Activated CD8-positive, alpha-beta memory T cell treated with anti-CD3 and anti-CD28 coated beads, Interleukin-2, amount 10 ng/mL, durations not matched to agents 7 days and 5 days (primary cell): ENCODE measurements at regions not wholly inside any gene's neighbourhood (a gene's known extent, or its start where the extent isn't known, plus 50 kb on each side); places are given as distances from the start of the nearest gene placed in this dataset.

Experiments
- ATAC-seq: fragments of 150-1000 bp; cut with Tn5 transposase; one replicate; pipeline ENCODE4 v1.10.0; 2021; ENCODE audit warnings: moderate library complexity
- CTCF ChIA-PET: fragments of 350-600 bp; sonication (Branson Sonifier 250); formaldehyde crosslinking; loops from one replicate; lab custom pipeline; 2021; ENCODE audit warnings: antibody characterized with exemption; lab: Charles Lee
- DNase-seq: peaks from one replicate; pipeline ENCODE4 v3.0.0-alpha.2; 2020
- H3K27ac Mint-ChIP-seq: one replicate; pipeline ENCODE4 v1.8.0; 2021; ENCODE audit warnings: mild to moderate bottlenecking, mixed read lengths
- H3K27me3 Mint-ChIP-seq: one replicate; pipeline ENCODE4 v1.8.0; 2021; ENCODE audit warnings: mixed read lengths
- H3K36me3 Mint-ChIP-seq: one replicate; pipeline ENCODE4 v1.8.0; 2021; ENCODE audit warnings: mild to moderate bottlenecking, mixed read lengths
- H3K4me1 Mint-ChIP-seq: one replicate; pipeline ENCODE4 v1.8.0; 2021; ENCODE audit warnings: mixed read lengths
- H3K4me3 Mint-ChIP-seq: one replicate; pipeline ENCODE4 v1.8.0; 2021; ENCODE audit warnings: mild to moderate bottlenecking, moderate library complexity, mixed read lengths
- H3K9me3 Mint-ChIP-seq: one replicate; pipeline ENCODE4 v1.8.0; 2022; ENCODE audit warnings: low read depth, mixed read lengths

- Mint-ChIP-seq H3K27me3 (peaks cover 41% of the 10 kb centered on the region), H3K9me3 (peaks cover 14% of the 10 kb centered on the region), H3K27ac (no peak overlapping the region), H3K4me1 (no peaks in the 10 kb centered on the region), H3K4me3 (no peak overlapping the region), H3K36me3 (peaks cover 7% of the 10 kb centered on the region)
- CTCF ChIA-PET: no interaction called here
- ATAC-seq: no peak
- no peak for DNase-seq
These were observed 236.6 kb upstream of the TLE3 start for GRCh38 chr15:70334286-70334685.

- H3K27me3 Mint-ChIP-seq: peaks cover 47% of the 10 kb centered on the region
- no peak overlapping the region for H3K27ac Mint-ChIP-seq
- H3K4me1 Mint-ChIP-seq: peaks cover 2% of the 10 kb centered on the region
- H3K36me3 Mint-ChIP-seq: peaks cover 2% of the 10 kb centered on the region
- CTCF ChIA-PET: no interaction called here
- peaks cover 10% of the 10 kb centered on the region for H3K9me3 Mint-ChIP-seq
- no peak overlapping the region for H3K4me3 Mint-ChIP-seq
- DNase-seq: no peak
- ATAC-seq: no peak
These were observed 231.5 kb upstream of the TLE3 start for GRCh38 chr15:70329179-70329578.

- no peak for ATAC-seq
- H3K27me3 Mint-ChIP-seq: peaks cover 47% of the 10 kb centered on the region
- CTCF ChIA-PET: no interaction called here
- H3K4me3 Mint-ChIP-seq: no peak overlapping the region
- peaks cover 2% of the 10 kb centered on the region for H3K4me1 Mint-ChIP-seq
- H3K9me3 Mint-ChIP-seq: peaks cover 5% of the 10 kb centered on the region
- no peak for DNase-seq
- no peak overlapping the region for H3K27ac Mint-ChIP-seq
- H3K36me3 Mint-ChIP-seq: no peaks in the 10 kb centered on the region
These were observed 231.0 kb upstream of the TLE3 start for GRCh38 chr15:70328679-70329115.

GRCh38 chr15:70327856-70328678 is 230.3 kb upstream of the TLE3 start:
- no peak for DNase-seq
- H3K27ac Mint-ChIP-seq: no peak overlapping the region
- no peaks in the 10 kb centered on the region for H3K36me3 Mint-ChIP-seq
- peaks cover 3% of the 10 kb centered on the region for H3K9me3 Mint-ChIP-seq
- ATAC-seq: no peak
- CTCF ChIA-PET: no interaction called here
- H3K4me3 Mint-ChIP-seq: no peak overlapping the region
- H3K4me1 Mint-ChIP-seq: peaks cover 2% of the 10 kb centered on the region
- peaks cover 45% of the 10 kb centered on the region for H3K27me3 Mint-ChIP-seq

GRCh38 chr15:70327328-70327855 is 229.7 kb upstream of the TLE3 start:
- no peak for DNase-seq
- H3K4me3 Mint-ChIP-seq: no peak overlapping the region
- peaks cover 3% of the 10 kb centered on the region for H3K4me1 Mint-ChIP-seq
- H3K27ac Mint-ChIP-seq: no peak overlapping the region
- peaks cover 3% of the 10 kb centered on the region for H3K9me3 Mint-ChIP-seq
- H3K36me3 Mint-ChIP-seq: no peaks in the 10 kb centered on the region
- peaks cover 49% of the 10 kb centered on the region for H3K27me3 Mint-ChIP-seq
- CTCF ChIA-PET: no interaction called here
- no peak for ATAC-seq

- Mint-ChIP-seq H3K4me3 (no peak overlapping the region), H3K4me1 (peaks cover 8% of the 10 kb centered on the region), H3K36me3 (no peaks in the 10 kb centered on the region), H3K27ac (no peak overlapping the region), H3K9me3 (no peaks in the 10 kb centered on the region), H3K27me3 (peaks cover 43% of the 10 kb centered on the region)
- no peak for ATAC-seq
- no peak for DNase-seq
- CTCF ChIA-PET: no interaction called here
These were observed 226.6 kb upstream of the TLE3 start for GRCh38 chr15:70324001-70324974.

GRCh38 chr15:70323111-70323851 is 225.6 kb upstream of the TLE3 start:
- DNase-seq: no peak
- H3K27me3 Mint-ChIP-seq: peaks cover 44% of the 10 kb centered on the region
- no peak for ATAC-seq
- H3K27ac Mint-ChIP-seq: no peak overlapping the region
- H3K4me3 Mint-ChIP-seq: no peak overlapping the region
- H3K9me3 Mint-ChIP-seq: no peaks in the 10 kb centered on the region
- CTCF ChIA-PET: no interaction called here
- H3K4me1 Mint-ChIP-seq: peaks cover 8% of the 10 kb centered on the region
- H3K36me3 Mint-ChIP-seq: no peaks in the 10 kb centered on the region

- H3K27me3 Mint-ChIP-seq: peaks cover 45% of the 10 kb centered on the region
- no peaks in the 10 kb centered on the region for H3K9me3 Mint-ChIP-seq
- peak; percentile 36 for ATAC-seq
- DNase-seq: no peak
- CTCF ChIA-PET: no interaction called here
- H3K27ac Mint-ChIP-seq: no peak overlapping the region
- no peak overlapping the region for H3K4me3 Mint-ChIP-seq
- H3K36me3 Mint-ChIP-seq: no peaks in the 10 kb centered on the region
- H3K4me1 Mint-ChIP-seq: peaks cover 6% of the 10 kb centered on the region
These were observed 224.4 kb upstream of the TLE3 start for GRCh38 chr15:70322051-70322668.

- no peaks in the 10 kb centered on the region for H3K36me3 Mint-ChIP-seq
- CTCF ChIA-PET: no interaction called here
- DNase-seq (no peak), ATAC-seq (no peak)
- H3K4me1 Mint-ChIP-seq: peaks cover 6% of the 10 kb centered on the region
- peaks cover 49% of the 10 kb centered on the region for H3K27me3 Mint-ChIP-seq
- H3K9me3 Mint-ChIP-seq: no peaks in the 10 kb centered on the region
- H3K4me3 Mint-ChIP-seq: no peak overlapping the region
- no peak overlapping the region for H3K27ac Mint-ChIP-seq
These were observed 223.6 kb upstream of the TLE3 start for GRCh38 chr15:70321172-70321819.

GRCh38 chr15:70320482-70320881 is 222.8 kb upstream of the TLE3 start:
- no peak for DNase-seq
- Mint-ChIP-seq H3K4me1 (peaks cover 6% of the 10 kb centered on the region), H3K9me3 (no peaks in the 10 kb centered on the region), H3K27me3 (peaks cover 51% of the 10 kb centered on the region), H3K36me3 (no peaks in the 10 kb centered on the region), H3K4me3 (no peak overlapping the region), H3K27ac (no peak overlapping the region)
- no peak for ATAC-seq
- CTCF ChIA-PET: no interaction called here

GRCh38 chr15:70320077-70320476 is 222.4 kb upstream of the TLE3 start:
- Mint-ChIP-seq H3K9me3 (no peaks in the 10 kb centered on the region), H3K27ac (no peak overlapping the region), H3K36me3 (no peaks in the 10 kb centered on the region), H3K4me1 (peaks cover 6% of the 10 kb centered on the region), H3K27me3 (peaks cover 55% of the 10 kb centered on the region), H3K4me3 (no peak overlapping the region)
- no peak for ATAC-seq
- DNase-seq: no peak
- CTCF ChIA-PET: no interaction called here

GRCh38 chr15:70319466-70319865 is 221.7 kb upstream of the TLE3 start:
- H3K4me3 Mint-ChIP-seq: no peak overlapping the region
- CTCF ChIA-PET: no interaction called here
- peaks cover 53% of the 10 kb centered on the region for H3K27me3 Mint-ChIP-seq
- no peaks in the 10 kb centered on the region for H3K36me3 Mint-ChIP-seq
- no peak for DNase-seq
- peaks cover 6% of the 10 kb centered on the region for H3K4me1 Mint-ChIP-seq
- no peak for ATAC-seq
- H3K9me3 Mint-ChIP-seq: no peaks in the 10 kb centered on the region
- H3K27ac Mint-ChIP-seq: no peak overlapping the region
